GM12878 (cell line): ENCODE measurements at regions not wholly inside any gene's neighbourhood (a gene's known extent, or its start where the extent isn't known, plus 50 kb on each side); places are given as distances from the start of the nearest gene placed in this dataset.

Source experiments
- BRCA1 ChIP-seq: IDR thresholded peaks from 2 replicates; pipeline ENCODE4 v1.6.1; 2011; ENCODE audit warnings: low read depth, low read length, improper control_type of control experiment
- EGR1 ChIP-seq, 2 experiments: IDR thresholded peaks; 1 replicate in 1 of 2; 2 replicates in 1 of 2; pipeline ENCODE4 v1.6.1; 2011 to 2012; ENCODE audit warnings: low read depth in 2 of 2, low read length in 2 of 2, borderline replicate concordance in 1 of 2, mild to moderate bottlenecking in 1 of 2, moderate library complexity in 1 of 2
- JUND ChIP-seq: IDR thresholded peaks from 2 replicates; pipeline ENCODE4 v1.6.1; 2012; ENCODE audit warnings: low read depth, mild to moderate bottlenecking, low read length, improper control_type of control experiment, moderate library complexity
- NFYB ChIP-seq: IDR thresholded peaks from 2 replicates; pipeline ENCODE4 v1.6.1; 2011; ENCODE audit warnings: low read depth, mild to moderate bottlenecking, low read length, improper control_type of control experiment, moderate library complexity; ENCODE audit not compliant: insufficient read depth
- POLR2A ChIP-seq: IDR thresholded peaks from 2 replicates; pipeline ENCODE4 v1.6.1; 2011; ENCODE audit warnings: low read depth, mild to moderate bottlenecking, low read length
- SP1 ChIP-seq: IDR thresholded peaks from one replicate; pipeline ENCODE4 v1.6.1; 2011; ENCODE audit warnings: low read depth, low read length
- ZNF274 ChIP-seq: IDR thresholded peaks from one replicate; pipeline ENCODE4 v1.8.0; 2011; ENCODE audit not compliant: insufficient read length, insufficient read depth
- TF ChIP-seq, protein P1 (sequence below): IDR thresholded peaks from 2 replicates; pipeline ENCODE4 v1.6.1; 2012; ENCODE audit warnings: mild to moderate bottlenecking, low read depth, low read length
- TF ChIP-seq, protein P2 (sequence below): fragments of 450-650 bp; IDR thresholded peaks from 2 replicates; pipeline ENCODE4 v1.6.1; 2017; ENCODE audit warnings: low read depth, mild to moderate bottlenecking, moderate library complexity
- TF ChIP-seq, protein P3 (sequence below), 3 experiments: IDR thresholded peaks in 2 of 3; conservative IDR thresholded peaks in 1 of 3; 2 replicates each; pipeline ENCODE4 v1.5.1; 2011; ENCODE audit warnings: low read depth in 3 of 3, low read length in 3 of 3, mild to moderate bottlenecking in 3 of 3, control low read depth in 2 of 3, moderate library complexity in 2 of 3, inconsistent platforms in 1 of 3, mixed read lengths in 1 of 3; ENCODE audit not compliant: control insufficient read depth in 2 of 3, insufficient read depth in 1 of 3; ENCODE audit errors: extremely low read depth in 1 of 3
- TF ChIP-seq, protein P4 (sequence below): IDR thresholded peaks from 2 replicates; pipeline ENCODE4 v1.6.1; 2012; ENCODE audit warnings: low read length, inconsistent platforms

DNA sequence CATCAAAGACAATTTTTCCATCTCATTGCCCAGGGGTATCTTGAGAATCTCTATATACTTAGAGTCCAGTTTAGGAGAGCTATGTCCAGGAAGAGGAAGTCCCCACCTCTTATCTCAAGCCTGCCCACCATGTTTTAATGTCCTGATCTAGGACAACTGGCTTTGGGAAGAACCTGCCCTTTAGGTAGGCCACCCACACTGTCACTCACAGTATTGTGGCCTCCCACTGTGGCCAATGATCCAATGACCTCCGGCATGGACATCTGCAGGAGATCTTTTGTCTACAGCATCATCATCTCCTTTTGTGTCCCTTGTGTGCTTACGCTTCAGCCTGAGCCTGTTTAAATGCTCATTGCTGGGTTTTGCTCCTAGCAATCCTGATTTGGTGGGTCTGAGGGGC is 77.4 kb downstream of the SLC4A3 start:
- TF ChIP-seq BRCA1 (no peak), NFYB (no peak), ZNF274 (no peak), POLR2A (no peak), JUND (no peak), SP1 (no peak), EGR1 (IDR thresholded peaks at IDR 0.05; ENCODE audit: borderline replicate concordance in 1 of 2, low read depth in 2 of 2, low read length in 2 of 2) (no peak)
- TF ChIP-seq, protein P1, sequence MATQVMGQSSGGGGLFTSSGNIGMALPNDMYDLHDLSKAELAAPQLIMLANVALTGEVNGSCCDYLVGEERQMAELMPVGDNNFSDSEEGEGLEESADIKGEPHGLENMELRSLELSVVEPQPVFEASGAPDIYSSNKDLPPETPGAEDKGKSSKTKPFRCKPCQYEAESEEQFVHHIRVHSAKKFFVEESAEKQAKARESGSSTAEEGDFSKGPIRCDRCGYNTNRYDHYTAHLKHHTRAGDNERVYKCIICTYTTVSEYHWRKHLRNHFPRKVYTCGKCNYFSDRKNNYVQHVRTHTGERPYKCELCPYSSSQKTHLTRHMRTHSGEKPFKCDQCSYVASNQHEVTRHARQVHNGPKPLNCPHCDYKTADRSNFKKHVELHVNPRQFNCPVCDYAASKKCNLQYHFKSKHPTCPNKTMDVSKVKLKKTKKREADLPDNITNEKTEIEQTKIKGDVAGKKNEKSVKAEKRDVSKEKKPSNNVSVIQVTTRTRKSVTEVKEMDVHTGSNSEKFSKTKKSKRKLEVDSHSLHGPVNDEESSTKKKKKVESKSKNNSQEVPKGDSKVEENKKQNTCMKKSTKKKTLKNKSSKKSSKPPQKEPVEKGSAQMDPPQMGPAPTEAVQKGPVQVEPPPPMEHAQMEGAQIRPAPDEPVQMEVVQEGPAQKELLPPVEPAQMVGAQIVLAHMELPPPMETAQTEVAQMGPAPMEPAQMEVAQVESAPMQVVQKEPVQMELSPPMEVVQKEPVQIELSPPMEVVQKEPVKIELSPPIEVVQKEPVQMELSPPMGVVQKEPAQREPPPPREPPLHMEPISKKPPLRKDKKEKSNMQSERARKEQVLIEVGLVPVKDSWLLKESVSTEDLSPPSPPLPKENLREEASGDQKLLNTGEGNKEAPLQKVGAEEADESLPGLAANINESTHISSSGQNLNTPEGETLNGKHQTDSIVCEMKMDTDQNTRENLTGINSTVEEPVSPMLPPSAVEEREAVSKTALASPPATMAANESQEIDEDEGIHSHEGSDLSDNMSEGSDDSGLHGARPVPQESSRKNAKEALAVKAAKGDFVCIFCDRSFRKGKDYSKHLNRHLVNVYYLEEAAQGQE = no peak
- TF ChIP-seq, protein P2, sequence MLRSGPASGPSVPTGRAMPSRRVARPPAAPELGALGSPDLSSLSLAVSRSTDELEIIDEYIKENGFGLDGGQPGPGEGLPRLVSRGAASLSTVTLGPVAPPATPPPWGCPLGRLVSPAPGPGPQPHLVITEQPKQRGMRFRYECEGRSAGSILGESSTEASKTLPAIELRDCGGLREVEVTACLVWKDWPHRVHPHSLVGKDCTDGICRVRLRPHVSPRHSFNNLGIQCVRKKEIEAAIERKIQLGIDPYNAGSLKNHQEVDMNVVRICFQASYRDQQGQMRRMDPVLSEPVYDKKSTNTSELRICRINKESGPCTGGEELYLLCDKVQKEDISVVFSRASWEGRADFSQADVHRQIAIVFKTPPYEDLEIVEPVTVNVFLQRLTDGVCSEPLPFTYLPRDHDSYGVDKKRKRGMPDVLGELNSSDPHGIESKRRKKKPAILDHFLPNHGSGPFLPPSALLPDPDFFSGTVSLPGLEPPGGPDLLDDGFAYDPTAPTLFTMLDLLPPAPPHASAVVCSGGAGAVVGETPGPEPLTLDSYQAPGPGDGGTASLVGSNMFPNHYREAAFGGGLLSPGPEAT = no peak
- TF ChIP-seq, protein P3, sequence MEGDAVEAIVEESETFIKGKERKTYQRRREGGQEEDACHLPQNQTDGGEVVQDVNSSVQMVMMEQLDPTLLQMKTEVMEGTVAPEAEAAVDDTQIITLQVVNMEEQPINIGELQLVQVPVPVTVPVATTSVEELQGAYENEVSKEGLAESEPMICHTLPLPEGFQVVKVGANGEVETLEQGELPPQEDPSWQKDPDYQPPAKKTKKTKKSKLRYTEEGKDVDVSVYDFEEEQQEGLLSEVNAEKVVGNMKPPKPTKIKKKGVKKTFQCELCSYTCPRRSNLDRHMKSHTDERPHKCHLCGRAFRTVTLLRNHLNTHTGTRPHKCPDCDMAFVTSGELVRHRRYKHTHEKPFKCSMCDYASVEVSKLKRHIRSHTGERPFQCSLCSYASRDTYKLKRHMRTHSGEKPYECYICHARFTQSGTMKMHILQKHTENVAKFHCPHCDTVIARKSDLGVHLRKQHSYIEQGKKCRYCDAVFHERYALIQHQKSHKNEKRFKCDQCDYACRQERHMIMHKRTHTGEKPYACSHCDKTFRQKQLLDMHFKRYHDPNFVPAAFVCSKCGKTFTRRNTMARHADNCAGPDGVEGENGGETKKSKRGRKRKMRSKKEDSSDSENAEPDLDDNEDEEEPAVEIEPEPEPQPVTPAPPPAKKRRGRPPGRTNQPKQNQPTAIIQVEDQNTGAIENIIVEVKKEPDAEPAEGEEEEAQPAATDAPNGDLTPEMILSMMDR (IDR thresholded peaks at IDR 0.05 in 2 of 3, conservative IDR thresholded peaks at IDR 0.05 in 1 of 3; ENCODE audit: control insufficient read depth in 2 of 3, extremely low read depth in 1 of 3, insufficient read depth in 1 of 3, low read depth in 3 of 3, low read length in 3 of 3) = no peak
- TF ChIP-seq, protein P4, sequence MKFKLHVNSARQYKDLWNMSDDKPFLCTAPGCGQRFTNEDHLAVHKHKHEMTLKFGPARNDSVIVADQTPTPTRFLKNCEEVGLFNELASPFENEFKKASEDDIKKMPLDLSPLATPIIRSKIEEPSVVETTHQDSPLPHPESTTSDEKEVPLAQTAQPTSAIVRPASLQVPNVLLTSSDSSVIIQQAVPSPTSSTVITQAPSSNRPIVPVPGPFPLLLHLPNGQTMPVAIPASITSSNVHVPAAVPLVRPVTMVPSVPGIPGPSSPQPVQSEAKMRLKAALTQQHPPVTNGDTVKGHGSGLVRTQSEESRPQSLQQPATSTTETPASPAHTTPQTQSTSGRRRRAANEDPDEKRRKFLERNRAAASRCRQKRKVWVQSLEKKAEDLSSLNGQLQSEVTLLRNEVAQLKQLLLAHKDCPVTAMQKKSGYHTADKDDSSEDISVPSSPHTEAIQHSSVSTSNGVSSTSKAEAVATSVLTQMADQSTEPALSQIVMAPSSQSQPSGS = no peak
